ENCODE measurements at regions not wholly inside any gene's neighbourhood (a gene's known extent, or its start where the extent isn't known, plus 50 kb on each side); places are given as distances from the start of the nearest gene placed in this dataset.

DNA sequence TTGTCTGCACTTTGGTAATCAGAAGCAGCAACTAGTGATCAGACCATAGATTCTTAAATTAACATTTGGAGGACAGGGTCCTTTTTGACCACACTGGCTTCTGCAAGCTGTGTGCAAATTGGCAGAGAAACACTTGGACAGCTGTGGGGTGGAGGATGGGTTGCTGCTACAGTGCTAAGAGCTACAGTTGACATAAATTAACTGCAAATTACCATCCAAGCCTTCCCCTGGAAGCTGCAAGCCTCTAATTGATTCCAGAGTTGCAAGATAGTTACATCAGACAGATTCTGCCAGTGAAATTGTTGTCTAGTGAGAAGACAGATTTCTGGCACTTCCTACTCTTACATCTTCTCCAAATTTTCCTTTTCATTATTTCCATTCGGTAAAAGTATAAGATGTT, 517.7 kb downstream of the DIRAS2 start:
- no peak overlapping the region for H3K27ac ChIP-seq (ENCODE audit: low read depth, low read length, poor library complexity, severe bottlenecking)
- TF ChIP-seq, protein P1, sequence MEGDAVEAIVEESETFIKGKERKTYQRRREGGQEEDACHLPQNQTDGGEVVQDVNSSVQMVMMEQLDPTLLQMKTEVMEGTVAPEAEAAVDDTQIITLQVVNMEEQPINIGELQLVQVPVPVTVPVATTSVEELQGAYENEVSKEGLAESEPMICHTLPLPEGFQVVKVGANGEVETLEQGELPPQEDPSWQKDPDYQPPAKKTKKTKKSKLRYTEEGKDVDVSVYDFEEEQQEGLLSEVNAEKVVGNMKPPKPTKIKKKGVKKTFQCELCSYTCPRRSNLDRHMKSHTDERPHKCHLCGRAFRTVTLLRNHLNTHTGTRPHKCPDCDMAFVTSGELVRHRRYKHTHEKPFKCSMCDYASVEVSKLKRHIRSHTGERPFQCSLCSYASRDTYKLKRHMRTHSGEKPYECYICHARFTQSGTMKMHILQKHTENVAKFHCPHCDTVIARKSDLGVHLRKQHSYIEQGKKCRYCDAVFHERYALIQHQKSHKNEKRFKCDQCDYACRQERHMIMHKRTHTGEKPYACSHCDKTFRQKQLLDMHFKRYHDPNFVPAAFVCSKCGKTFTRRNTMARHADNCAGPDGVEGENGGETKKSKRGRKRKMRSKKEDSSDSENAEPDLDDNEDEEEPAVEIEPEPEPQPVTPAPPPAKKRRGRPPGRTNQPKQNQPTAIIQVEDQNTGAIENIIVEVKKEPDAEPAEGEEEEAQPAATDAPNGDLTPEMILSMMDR (IDR thresholded peaks at IDR 0.05; ENCODE audit: low read length): no peak
- no peak for TF ChIP-seq EZH2 (IDR thresholded peaks at IDR 0.05; ENCODE audit: borderline replicate concordance, low read length)
- no peaks in the 10 kb centered on the region for H3F3A ChIP-seq (ENCODE audit: insufficient read depth, low read length)
- no peaks in the 10 kb centered on the region for H4K20me1 ChIP-seq (ENCODE audit: insufficient read depth, low read length)
- no peaks in the 10 kb centered on the region for H3K4me1 ChIP-seq (ENCODE audit: insufficient read depth, low read length, severe bottlenecking)
- H3K27me3 ChIP-seq (ENCODE audit: insufficient read depth, low read length): no peaks in the 10 kb centered on the region; the same call in 1 of the 2 replicates
- no peak overlapping the region for H2AFZ ChIP-seq (ENCODE audit: low read length)
- no peak overlapping the region for H3K4me3 ChIP-seq (ENCODE audit: low read depth, low read length, poor library complexity, severe bottlenecking)
- no peak overlapping the region for H3K4me2 ChIP-seq (ENCODE audit: low read length)
- H3K79me2 ChIP-seq (ENCODE audit: insufficient read depth, low read length): no peaks in the 10 kb centered on the region
- no peak overlapping the region for H3K9ac ChIP-seq (ENCODE audit: low read length)
- H3K36me3 ChIP-seq (ENCODE audit: insufficient read depth, low read length): no peaks in the 10 kb centered on the region
- no peaks in the 10 kb centered on the region for H3K9me2 ChIP-seq (ENCODE audit: low read depth, low read length)
- no peaks in the 10 kb centered on the region for H3K9me3 ChIP-seq (ENCODE audit: low read length)

DNA sequence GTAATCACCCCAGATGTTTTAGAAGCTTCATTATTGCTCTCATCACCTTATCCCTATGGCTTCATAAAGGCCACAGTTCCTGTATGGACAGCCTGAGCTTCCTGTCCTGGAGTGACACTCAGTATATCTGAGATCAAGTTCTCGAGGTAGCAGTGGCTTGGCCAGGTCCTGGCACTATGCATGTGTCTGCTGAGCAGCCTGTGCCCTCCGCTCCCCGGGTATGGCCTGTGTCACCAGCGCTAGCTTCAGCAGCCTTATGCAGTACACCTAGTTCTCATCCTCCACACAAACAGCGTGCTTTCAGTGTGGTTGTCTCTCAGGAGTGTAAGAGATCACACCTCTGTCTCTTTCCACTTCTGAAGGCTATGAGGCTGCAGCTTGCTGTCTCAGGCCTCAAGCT, 514.7 kb downstream of the DIRAS2 start:
- Histone ChIP-seq H3K4me3 (ENCODE audit: low read depth, low read length, poor library complexity, severe bottlenecking) (no peak overlapping the region), H3K27me3 (ENCODE audit: insufficient read depth, low read length) (no peaks in the 10 kb centered on the region; the same call in 1 of the 2 replicates), H3K79me2 (ENCODE audit: insufficient read depth, low read length) (no peaks in the 10 kb centered on the region), H3K9me3 (ENCODE audit: low read length) (no peaks in the 10 kb centered on the region), H3K4me1 (ENCODE audit: insufficient read depth, low read length, severe bottlenecking) (no peaks in the 10 kb centered on the region), H2AFZ (ENCODE audit: low read length) (no peak overlapping the region), H3K9ac (ENCODE audit: low read length) (no peak overlapping the region), H3K9me2 (ENCODE audit: low read depth, low read length) (no peaks in the 10 kb centered on the region), H4K20me1 (ENCODE audit: insufficient read depth, low read length) (no peaks in the 10 kb centered on the region), H3K4me2 (ENCODE audit: low read length) (no peak overlapping the region), H3K27ac (ENCODE audit: low read depth, low read length, poor library complexity, severe bottlenecking) (no peak overlapping the region), H3K36me3 (ENCODE audit: insufficient read depth, low read length) (no peaks in the 10 kb centered on the region), H3F3A (ENCODE audit: insufficient read depth, low read length) (no peaks in the 10 kb centered on the region)
- TF ChIP-seq EZH2 (IDR thresholded peaks at IDR 0.05; ENCODE audit: borderline replicate concordance, low read length): no peak
- TF ChIP-seq, protein P1 (IDR thresholded peaks at IDR 0.05; ENCODE audit: low read length): no peak

DNA sequence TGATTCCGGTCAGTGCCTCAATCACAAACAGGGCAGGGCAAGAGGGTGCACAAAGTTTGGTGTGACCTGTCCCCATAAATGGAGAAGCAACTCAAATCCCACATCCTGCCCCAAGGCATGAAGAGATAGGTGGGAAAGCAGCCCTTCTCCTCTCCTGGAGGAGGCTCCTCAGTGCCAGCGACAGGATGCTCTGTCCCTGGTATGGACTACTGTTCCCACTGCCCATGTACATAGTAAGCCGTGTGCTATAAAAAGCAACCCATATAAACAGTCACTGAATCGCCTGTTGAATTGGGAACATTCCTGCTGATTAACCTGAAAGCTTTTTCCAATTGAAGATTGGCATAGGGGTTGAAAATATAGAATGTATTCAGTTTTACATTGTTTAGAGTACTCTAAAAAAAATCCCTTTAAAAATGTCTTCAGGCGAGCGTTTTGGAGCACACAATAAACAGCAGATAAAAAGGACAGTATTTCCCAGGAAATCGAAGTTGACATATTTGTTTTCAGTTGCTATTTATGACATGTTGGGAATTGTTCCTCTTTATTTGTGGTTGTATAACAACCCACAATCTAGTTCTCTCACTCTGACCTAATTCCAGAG, 513.9 kb downstream of the DIRAS2 start:
- Histone ChIP-seq H3K27me3 (ENCODE audit: insufficient read depth, low read length) (no peaks in the 10 kb centered on the region; the same call in 1 of the 2 replicates), H3K4me1 (ENCODE audit: insufficient read depth, low read length, severe bottlenecking) (no peaks in the 10 kb centered on the region), H3K4me3 (ENCODE audit: low read depth, low read length, poor library complexity, severe bottlenecking) (no peak overlapping the region), H3F3A (ENCODE audit: insufficient read depth, low read length) (no peaks in the 10 kb centered on the region), H3K79me2 (ENCODE audit: insufficient read depth, low read length) (no peaks in the 10 kb centered on the region), H2AFZ (ENCODE audit: low read length) (no peak overlapping the region), H3K9me2 (ENCODE audit: low read depth, low read length) (no peaks in the 10 kb centered on the region), H3K9ac (ENCODE audit: low read length) (no peak overlapping the region), H3K9me3 (ENCODE audit: low read length) (no peaks in the 10 kb centered on the region), H3K4me2 (ENCODE audit: low read length) (no peak overlapping the region), H3K36me3 (ENCODE audit: insufficient read depth, low read length) (no peaks in the 10 kb centered on the region), H4K20me1 (ENCODE audit: insufficient read depth, low read length) (no peaks in the 10 kb centered on the region), H3K27ac (ENCODE audit: low read depth, low read length, poor library complexity, severe bottlenecking) (no peak overlapping the region)
- TF ChIP-seq, protein P1 (IDR thresholded peaks at IDR 0.05; ENCODE audit: low read length): no peak

All from OCI-LY1 (cell line).